OCI-LY3 (cell line): ENCODE measurements at regions not wholly inside any gene's neighbourhood (a gene's known extent, or its start where the extent isn't known, plus 50 kb on each side); places are given as distances from the start of the nearest gene placed in this dataset.

Experiments
- H2AFZ ChIP-seq: fragments of 200-600, 300-600 bp; shearing (Covaris generic); 2 replicates; pipeline ENCODE4 v1.6.0; 2014; ENCODE audit warnings: antibody characterized with exemption, low read depth, low read length
- H3K27ac ChIP-seq: fragments of 200-600, 300-600 bp; sonication (generic); 2 replicates; pipeline ENCODE4 v1.5.1; 2014; ENCODE audit warnings: mild to moderate bottlenecking, low read length, moderate library complexity, mixed read lengths
- H3K27me3 ChIP-seq: fragments of 200-600, 300-600 bp; sonication (generic); 2 replicates; pipeline ENCODE4 v1.6.1; 2014; ENCODE audit warnings: low read depth, low read length, mixed read lengths
- H3K36me3 ChIP-seq: fragments of 200-600, 300-600 bp; sonication (generic); replicated peaks from 2 replicates; pipeline ENCODE3; 2014; ENCODE audit warnings: low read depth, low read length, mixed read lengths
- H3K4me1 ChIP-seq: fragments of 300-600, 200-600 bp; sonication (generic); 2 replicates; pipeline ENCODE4 v1.6.1; 2014; ENCODE audit warnings: low read length, mixed read lengths
- H3K4me2 ChIP-seq: fragments of 200-600, 300-600 bp; sonication (generic); 2 replicates; pipeline ENCODE4 v1.6.1; 2014; ENCODE audit warnings: low read length, mixed read lengths
- H3K4me3 ChIP-seq: fragments of 300-600, 200-600 bp; sonication (generic); 2 replicates; pipeline ENCODE4 v1.5.1; 2014; ENCODE audit warnings: antibody characterized with exemption, mild to moderate bottlenecking, low read length, moderate library complexity
- H3K79me2 ChIP-seq: fragments of 300-600, 200-600 bp; shearing (Covaris generic); 2 replicates; pipeline ENCODE4 v1.6.1; 2014; ENCODE audit warnings: mild to moderate bottlenecking, low read length, mixed read lengths
- H3K9ac ChIP-seq: fragments of 300-600, 200-600 bp; shearing (Covaris generic); 2 replicates; pipeline ENCODE4 v1.6.0; 2014; ENCODE audit warnings: mild to moderate bottlenecking, low read length, moderate library complexity
- H3K9me3 ChIP-seq: fragments of 200-600, 300-600 bp; shearing (Covaris generic); 2 replicates; pipeline ENCODE4 v1.6.1; 2014; ENCODE audit warnings: low read length, mixed read lengths; ENCODE audit not compliant: insufficient read depth
- H4K20me1 ChIP-seq: fragments of 200-600, 300-600 bp; sonication (generic); 2 replicates; pipeline ENCODE4 v1.6.1; 2016; ENCODE audit warnings: low read length, mixed read lengths; ENCODE audit not compliant: insufficient read depth
- CTCF ChIP-seq: fragments of 200-600, 300-600 bp; sonication (generic); IDR thresholded peaks from 2 replicates; pipeline ENCODE4 v1.5.1; 2014; ENCODE audit warnings: antibody characterized with exemption, low read length, low read depth
- EZH2phosphoT487 ChIP-seq: fragments of 200-600 bp; shearing (Covaris generic); IDR thresholded peaks from 2 replicates; pipeline ENCODE4 v1.6.1; 2018; ENCODE audit warnings: antibody characterized with exemption, mixed run types, low read depth

- H2AFZ ChIP-seq, result no peak overlapping the region
- H3K79me2 ChIP-seq, result no peaks in the 10 kb centered on the region
- H3K4me2 ChIP-seq, result no peak overlapping the region
- no peak overlapping the region for H3K9ac ChIP-seq
- no peak overlapping the region for H3K4me3 ChIP-seq
- no peaks in the 10 kb centered on the region for H3K4me1 ChIP-seq
- no peaks in the 10 kb centered on the region for H3K27me3 ChIP-seq
- no peaks in the 10 kb centered on the region for H4K20me1 ChIP-seq
- no peak overlapping the region for H3K27ac ChIP-seq
- TF ChIP-seq EZH2phosphoT487, result no peak
- TF ChIP-seq CTCF, result no peak
- no peaks in the 10 kb centered on the region for H3K9me3 ChIP-seq
- no peaks in the 10 kb centered on the region for H3K36me3 ChIP-seq
Measured at GRCh38 chr5:120134944-120135343, 329.2 kb upstream of the PRR16 start.

GRCh38 chr5:120137582-120137981, 326.5 kb upstream of the PRR16 start:
- no peak overlapping the region for H2AFZ ChIP-seq
- no peaks in the 10 kb centered on the region for H4K20me1 ChIP-seq
- no peak overlapping the region for H3K27ac ChIP-seq
- H3K9me3 ChIP-seq, result no peaks in the 10 kb centered on the region
- no peak overlapping the region for H3K4me3 ChIP-seq
- no peaks in the 10 kb centered on the region for H3K36me3 ChIP-seq
- H3K9ac ChIP-seq, result no peak overlapping the region
- no peaks in the 10 kb centered on the region for H3K27me3 ChIP-seq
- H3K4me1 ChIP-seq, result no peaks in the 10 kb centered on the region
- H3K4me2 ChIP-seq, result no peak overlapping the region
- H3K79me2 ChIP-seq, result no peaks in the 10 kb centered on the region
- TF ChIP-seq EZH2phosphoT487 (no peak), CTCF (no peak)

GRCh38 chr5:120139039-120139438, 325.1 kb upstream of the PRR16 start:
- Histone ChIP-seq H3K4me1 (no peaks in the 10 kb centered on the region), H3K9ac (no peak overlapping the region), H3K4me3 (no peak overlapping the region), H2AFZ (no peak overlapping the region), H3K79me2 (no peaks in the 10 kb centered on the region), H3K27ac (no peak overlapping the region), H3K4me2 (no peak overlapping the region), H3K27me3 (no peaks in the 10 kb centered on the region), H4K20me1 (no peaks in the 10 kb centered on the region), H3K36me3 (no peaks in the 10 kb centered on the region), H3K9me3 (no peaks in the 10 kb centered on the region; the same call in 1 of the 2 replicates)
- no peak for TF ChIP-seq CTCF
- no peak for TF ChIP-seq EZH2phosphoT487

- Histone ChIP-seq H3K4me2 (no peak overlapping the region), H3K4me1 (no peaks in the 10 kb centered on the region), H2AFZ (no peak overlapping the region), H3K9ac (no peak overlapping the region), H3K27ac (no peak overlapping the region), H3K9me3 (no peaks in the 10 kb centered on the region; the same call in 1 of the 2 replicates), H3K27me3 (no peaks in the 10 kb centered on the region), H3K79me2 (no peaks in the 10 kb centered on the region), H4K20me1 (no peaks in the 10 kb centered on the region), H3K36me3 (no peaks in the 10 kb centered on the region), H3K4me3 (no peak overlapping the region)
- TF ChIP-seq EZH2phosphoT487 (no peak), CTCF (no peak)
Measured at GRCh38 chr5:120140501-120140900, 323.6 kb upstream of the PRR16 start.
